ENCODE measurements at regions not wholly inside any gene's neighbourhood (a gene's known extent, or its start where the extent isn't known, plus 50 kb on each side); places are given as distances from the start of the nearest gene placed in this dataset.

DNA sequence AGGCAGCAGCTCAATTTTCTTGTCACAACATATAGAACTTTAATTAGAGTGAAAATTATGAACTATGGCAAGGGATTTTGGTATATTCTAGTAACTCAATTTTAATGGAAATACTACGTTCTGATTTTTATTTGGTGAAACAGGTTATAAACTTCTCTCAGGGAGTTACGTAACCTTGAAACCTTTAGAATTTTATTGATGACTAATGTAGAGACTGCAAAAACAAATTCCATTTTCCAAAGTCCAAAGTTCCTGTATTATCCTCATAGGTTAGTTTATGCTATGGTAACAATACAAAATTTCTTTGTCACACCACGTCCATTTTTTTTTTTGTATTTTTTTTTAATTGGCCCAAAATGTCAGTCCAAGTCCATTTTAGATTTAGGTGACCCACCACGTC lies 185.7 kb downstream of the KLF5 start:
- no peak overlapping the region for H3K4me3 ChIP-seq
- no peak for DNase-seq (ENCODE audit: low spot score)

DNA sequence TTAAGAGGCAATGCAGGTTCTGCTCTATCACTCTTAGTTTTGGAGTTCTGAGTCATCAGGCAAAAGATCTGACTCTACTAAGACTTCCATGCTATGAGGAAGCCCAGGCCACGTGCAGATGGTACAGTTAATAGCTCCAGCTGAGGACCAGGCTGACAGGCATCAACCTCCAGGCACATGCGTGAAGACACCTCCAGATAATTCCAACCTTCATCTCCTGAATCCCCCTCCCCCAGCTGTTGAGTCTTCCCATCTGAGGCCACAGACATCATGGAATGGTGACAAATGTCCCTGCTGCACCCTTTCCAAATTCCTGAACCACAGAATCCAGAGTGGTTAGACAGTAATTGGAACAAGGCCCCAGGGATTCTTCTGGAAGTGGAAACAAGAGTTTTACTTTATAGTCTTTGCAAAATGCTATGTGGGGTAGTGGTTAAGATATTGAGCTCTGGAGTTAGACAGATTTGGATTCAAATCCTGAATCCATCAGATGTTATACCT lies 183.8 kb downstream of the KLF5 start:
- DNase-seq (ENCODE audit: low spot score): no peak
- H3K27ac ChIP-seq: no peak overlapping the region
- H3K27me3 ChIP-seq: no peaks in the 10 kb centered on the region
- H3K36me3 ChIP-seq: no peaks in the 10 kb centered on the region
- no peak overlapping the region for H3K4me3 ChIP-seq
- TF ChIP-seq, protein P1, sequence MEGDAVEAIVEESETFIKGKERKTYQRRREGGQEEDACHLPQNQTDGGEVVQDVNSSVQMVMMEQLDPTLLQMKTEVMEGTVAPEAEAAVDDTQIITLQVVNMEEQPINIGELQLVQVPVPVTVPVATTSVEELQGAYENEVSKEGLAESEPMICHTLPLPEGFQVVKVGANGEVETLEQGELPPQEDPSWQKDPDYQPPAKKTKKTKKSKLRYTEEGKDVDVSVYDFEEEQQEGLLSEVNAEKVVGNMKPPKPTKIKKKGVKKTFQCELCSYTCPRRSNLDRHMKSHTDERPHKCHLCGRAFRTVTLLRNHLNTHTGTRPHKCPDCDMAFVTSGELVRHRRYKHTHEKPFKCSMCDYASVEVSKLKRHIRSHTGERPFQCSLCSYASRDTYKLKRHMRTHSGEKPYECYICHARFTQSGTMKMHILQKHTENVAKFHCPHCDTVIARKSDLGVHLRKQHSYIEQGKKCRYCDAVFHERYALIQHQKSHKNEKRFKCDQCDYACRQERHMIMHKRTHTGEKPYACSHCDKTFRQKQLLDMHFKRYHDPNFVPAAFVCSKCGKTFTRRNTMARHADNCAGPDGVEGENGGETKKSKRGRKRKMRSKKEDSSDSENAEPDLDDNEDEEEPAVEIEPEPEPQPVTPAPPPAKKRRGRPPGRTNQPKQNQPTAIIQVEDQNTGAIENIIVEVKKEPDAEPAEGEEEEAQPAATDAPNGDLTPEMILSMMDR (IDR thresholded peaks at IDR 0.05): no peak
- H3K9me3 ChIP-seq: no peaks in the 10 kb centered on the region
- no peaks in the 10 kb centered on the region for H3K4me1 ChIP-seq

More for the DNA sequence above, 185.7 kb downstream of the KLF5 start:
- Histone ChIP-seq H3K27ac (no peak overlapping the region), H3K36me3 (no peaks in the 10 kb centered on the region), H3K4me1 (no peaks in the 10 kb centered on the region), H3K9me3 (no peaks in the 10 kb centered on the region), H3K27me3 (no peaks in the 10 kb centered on the region)
- TF ChIP-seq, protein P1 (IDR thresholded peaks at IDR 0.05): no peak

DNA sequence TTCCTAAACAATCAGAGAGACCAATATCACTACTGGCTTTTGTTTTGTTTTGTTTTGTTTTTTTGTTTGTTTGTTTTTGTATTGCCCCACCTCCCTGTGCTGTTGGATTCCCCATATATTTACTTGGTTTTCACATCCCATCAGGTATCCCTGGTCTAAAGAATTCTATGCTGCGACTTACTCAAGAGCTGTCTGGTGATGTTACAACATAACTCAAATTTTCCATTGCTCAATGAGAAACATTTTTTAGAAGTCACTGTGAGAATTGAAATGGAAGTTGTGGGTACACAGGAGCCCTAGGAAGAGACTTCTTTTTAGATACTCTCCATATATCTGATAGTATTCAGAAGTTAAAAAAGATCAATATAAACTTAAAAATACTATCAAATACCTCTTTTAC lies 181.4 kb downstream of the KLF5 start:
- H3K4me1 ChIP-seq: no peaks in the 10 kb centered on the region
- no peak for DNase-seq (ENCODE audit: low spot score)
- H3K36me3 ChIP-seq: no peaks in the 10 kb centered on the region
- H3K4me3 ChIP-seq: no peak overlapping the region
- H3K9me3 ChIP-seq: no peaks in the 10 kb centered on the region
- no peaks in the 10 kb centered on the region for H3K27me3 ChIP-seq
- H3K27ac ChIP-seq: no peak overlapping the region
- TF ChIP-seq, protein P1 (IDR thresholded peaks at IDR 0.05): no peak

DNA sequence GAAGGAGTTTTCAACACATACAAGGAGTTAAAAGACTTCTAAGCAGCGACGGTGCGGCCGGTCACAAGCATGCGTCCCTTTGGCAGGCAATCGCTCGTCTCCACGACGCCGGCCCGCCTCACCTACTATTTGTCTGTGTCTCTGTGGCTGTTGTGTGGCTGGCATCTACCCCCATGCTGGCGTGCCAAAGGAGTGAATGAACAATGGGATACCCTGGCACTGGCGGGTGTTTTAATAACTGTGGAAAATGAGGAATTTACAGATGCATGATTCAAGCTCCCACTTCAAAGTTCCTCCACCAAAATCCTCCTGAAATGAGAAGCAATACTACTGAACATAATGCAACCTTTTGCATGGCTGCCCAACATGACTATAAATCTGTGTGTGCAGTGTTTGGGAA lies 176.6 kb downstream of the KLF5 start:
- Histone ChIP-seq H3K27me3 (no peaks in the 10 kb centered on the region), H3K4me3 (no peak overlapping the region), H3K36me3 (no peaks in the 10 kb centered on the region), H3K9me3 (no peaks in the 10 kb centered on the region), H3K4me1 (no peaks in the 10 kb centered on the region), H3K27ac (no peak overlapping the region)
- TF ChIP-seq, protein P1 (IDR thresholded peaks at IDR 0.05): no peak
- DNase-seq (ENCODE audit: low spot score): no peak

DNA sequence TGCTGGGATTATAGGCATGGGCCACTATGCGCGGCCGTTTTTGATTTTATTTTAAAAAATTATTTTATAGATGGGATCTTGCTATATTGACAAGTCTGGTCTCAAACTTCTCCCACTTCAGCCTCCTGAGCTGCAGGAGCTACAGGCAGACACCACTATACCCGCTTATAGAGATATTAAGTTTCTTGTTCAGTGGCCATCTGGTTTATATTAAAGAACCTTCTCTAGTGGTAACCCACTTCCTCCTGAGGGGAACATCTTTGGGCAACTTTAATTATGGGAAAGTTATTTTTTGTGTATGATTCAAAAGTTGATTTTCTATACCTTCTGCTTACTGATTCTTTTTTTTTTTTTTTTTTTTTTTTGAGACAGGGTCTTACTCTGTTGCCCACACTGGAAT lies 172.7 kb downstream of the KLF5 start:
- H3K4me3 ChIP-seq: no peak overlapping the region
- H3K36me3 ChIP-seq: no peaks in the 10 kb centered on the region
- no peaks in the 10 kb centered on the region for H3K27me3 ChIP-seq
- H3K27ac ChIP-seq: no peak overlapping the region
- H3K4me1 ChIP-seq: no peaks in the 10 kb centered on the region
- H3K9me3 ChIP-seq: no peaks in the 10 kb centered on the region
- DNase-seq (ENCODE audit: low spot score): no peak
- TF ChIP-seq, protein P1 (IDR thresholded peaks at IDR 0.05): no peak

DNA sequence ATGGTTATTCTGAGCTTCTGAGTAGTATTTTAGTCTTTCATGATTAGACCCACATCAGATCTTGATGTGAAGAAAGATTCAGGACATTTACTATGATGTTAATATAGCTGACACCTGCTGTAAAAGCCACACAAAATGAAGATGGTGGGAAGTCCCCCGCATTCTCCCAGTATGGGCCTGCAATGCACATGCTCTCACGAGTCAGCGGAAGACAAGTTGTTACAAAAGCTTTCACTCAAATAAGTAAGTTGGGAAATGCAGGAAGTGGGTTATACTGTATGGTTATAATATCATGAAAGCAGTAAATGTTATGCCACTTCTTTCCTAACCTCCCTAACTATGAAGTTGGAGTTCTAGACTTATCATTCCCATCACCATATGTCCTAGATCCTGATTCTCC lies 171.9 kb downstream of the KLF5 start:
- no peaks in the 10 kb centered on the region for H3K36me3 ChIP-seq

More for the DNA sequence above, 171.9 kb downstream of the KLF5 start:
- Histone ChIP-seq H3K9me3 (no peaks in the 10 kb centered on the region), H3K27me3 (no peaks in the 10 kb centered on the region), H3K4me1 (no peaks in the 10 kb centered on the region), H3K4me3 (no peak overlapping the region), H3K27ac (no peak overlapping the region)
- TF ChIP-seq, protein P1 (IDR thresholded peaks at IDR 0.05): no peak
- no peak for DNase-seq (ENCODE audit: low spot score)

Data from right atrium auricular region (tissue), 2 donors.